Esophagus squamous epithelium (tissue), 5 donors: ENCODE measurements at regions not wholly inside any gene's neighbourhood (a gene's known extent, or its start where the extent isn't known, plus 50 kb on each side); places are given as distances from the start of the nearest gene placed in this dataset.

Source experiments
- DNase-seq: peaks from one replicate; lab custom pipeline; 2025; lab: John Stamatoyannopoulos, UW
- H3K27ac ChIP-seq, 4 donors: fragments of 200-600 bp; sonication (generic); one replicate each; pipeline ENCODE4 v1.5.1; 2016 to 2019; ENCODE audit warnings: mild to moderate bottlenecking in 1 of 4
- H3K27me3 ChIP-seq, 4 donors: fragments of 200-600 bp; sonication (generic); 1 replicate in 3 of 4; 2 replicates in 1 of 4; pipeline versions ENCODE4 v1.5.1 to v1.6.0; 2017 to 2021; ENCODE audit warnings: antibody characterized with exemption in 1 of 4
- H3K36me3 ChIP-seq, 3 donors: fragments of 200-600 bp; sonication (generic); one replicate each; pipeline ENCODE4 v1.5.1; 2016 to 2019
- H3K4me1 ChIP-seq, 3 donors: fragments of 200-600 bp; sonication (generic); one replicate each; pipeline ENCODE4 v1.5.1; 2017 to 2019
- H3K4me3 ChIP-seq, 4 donors: fragments of 200-600 bp; sonication (generic); 1 replicate in 3 of 4; 2 replicates in 1 of 4; pipeline ENCODE4 v1.5.1; 2016 to 2019; ENCODE audit warnings: mild to moderate bottlenecking in 2 of 4, moderate library complexity in 1 of 4
- H3K9me3 ChIP-seq, 3 donors: fragments of 200-600 bp; sonication (generic); one replicate each; pipeline ENCODE4 v1.5.1; 2016 to 2019
- CTCF ChIP-seq, 6 experiments: fragments of 450-650 bp in 4 of 6; fragments of 200-600 bp in 2 of 6; sonication (generic) in 2 of 6; IDR thresholded peaks; one replicate each; pipeline ENCODE4 v1.5.1; 2016 to 2019; ENCODE audit warnings: antibody characterized with exemption in 6 of 6, mild to moderate bottlenecking in 4 of 6, moderate library complexity in 4 of 6
- POLR2A ChIP-seq, 4 donors: fragments of 450-650 bp; IDR thresholded peaks; one replicate each; pipeline ENCODE4 v1.6.1; 2017; ENCODE audit warnings: antibody characterized with exemption in 4 of 4, mild to moderate bottlenecking in 4 of 4, moderate library complexity in 3 of 4
- WGBS, 2 donors: methylation state at CpG; one replicate each; pipeline ENCODE4 v1.1.5; 2018; 5-methylcytosine and 5-hydroxymethylcytosine counted together
- intact Hi-C: fragments of 100-400 bp; cut with DNase I; formaldehyde crosslinking; loops from one replicate; pipeline ENCODE4 v1.15.0; 2022
- donor health status: DM: yes; HTN: yes; CAD: no.

DNA sequence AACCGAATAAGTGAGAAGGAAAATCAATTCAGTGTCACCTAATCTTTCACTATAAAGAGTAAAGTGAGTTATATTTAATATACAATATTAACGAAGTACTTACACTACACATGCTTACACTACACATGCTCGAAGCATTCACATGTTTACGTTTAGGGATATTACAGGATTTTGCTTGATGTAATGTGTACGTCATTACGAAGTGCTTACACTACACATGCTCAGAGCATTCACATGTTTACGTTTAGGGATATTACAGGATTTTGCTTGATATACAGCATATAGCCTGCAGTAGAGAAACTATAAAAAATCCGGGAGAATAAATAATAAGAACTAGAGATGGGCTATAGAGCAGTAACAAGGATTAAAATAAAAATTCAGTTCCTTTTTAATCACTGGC, 538.8 kb upstream of the CXADR start:
- intact Hi-C loops, result no loop called here
- 68 to 71% methylated on average over 8 of the region's 8 CpGs for WGBS, 2 donors
- peaks cover 0 to 32% (median 4%) of the 10 kb centered on the region in 3 donors for H3K4me1 ChIP-seq
- H3K4me3 ChIP-seq, result no peak overlapping the region
- no peaks in the 10 kb centered on the region for H3K9me3 ChIP-seq
- H3K27me3 ChIP-seq, result no peaks in the 10 kb centered on the region
- H3K36me3 ChIP-seq, result no peaks in the 10 kb centered on the region
- no peak overlapping the region for H3K27ac ChIP-seq
- TF ChIP-seq POLR2A (IDR thresholded peaks at IDR 0.05), result no peak
- TF ChIP-seq CTCF (IDR thresholded peaks at IDR 0.05), result no peak
- no peak for DNase-seq

- peak overlapping the region in 3 of 4 donors; percentile 53 to 65 (median 64) for H3K27ac ChIP-seq
- WGBS, 2 donors, result 21 to 23% methylated on average over 2 of the region's 2 CpGs
- TF ChIP-seq CTCF (IDR thresholded peaks at IDR 0.05) (no peak), POLR2A (IDR thresholded peaks at IDR 0.05) (no peak)
- H3K36me3 ChIP-seq, result no peaks in the 10 kb centered on the region
- no peaks in the 10 kb centered on the region for H3K9me3 ChIP-seq
- DNase-seq, result no peak
- H3K4me3 ChIP-seq, result no peak overlapping the region
- intact Hi-C loops, result no loop called here
- no peaks in the 10 kb centered on the region for H3K27me3 ChIP-seq
- H3K4me1 ChIP-seq, result peaks cover 0 to 32% (median 4%) of the 10 kb centered on the region in 3 donors
Measured at GRCh38 chr21:16976193-16976592, 536.6 kb upstream of the CXADR start.

DNA sequence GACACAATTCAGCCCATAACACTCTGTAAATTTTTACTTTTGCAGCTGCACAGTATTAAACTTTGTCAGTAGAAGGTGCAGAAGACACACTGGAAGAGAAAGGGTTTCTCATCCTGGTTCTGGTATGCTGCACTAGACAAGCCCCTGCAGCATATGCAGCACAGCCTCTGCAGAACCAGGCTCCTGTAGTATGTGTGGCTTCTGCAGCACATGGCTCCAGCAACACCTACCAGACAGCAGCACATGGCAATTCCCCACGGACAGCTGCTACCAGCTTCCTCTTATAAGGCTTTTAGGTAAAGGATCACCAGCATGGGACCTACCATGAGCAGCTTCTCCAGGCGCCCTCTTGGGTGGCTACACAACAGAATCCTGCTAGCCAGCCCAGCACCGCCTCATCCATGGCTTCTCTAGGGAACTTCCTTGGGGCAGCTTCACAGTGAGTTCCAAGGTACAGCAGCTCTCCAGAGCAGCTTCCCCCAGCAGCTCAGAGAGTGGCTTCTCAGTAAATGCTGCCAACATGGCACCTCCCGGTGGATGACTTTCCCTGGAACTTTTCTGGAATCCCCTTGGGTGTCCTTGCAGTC, 534.4 kb upstream of the CXADR start:
- 60 to 82% methylated on average over 1 to 4 of the region's 4 CpGs for WGBS, 2 donors
- no peaks in the 10 kb centered on the region for H3K27me3 ChIP-seq

DNA sequence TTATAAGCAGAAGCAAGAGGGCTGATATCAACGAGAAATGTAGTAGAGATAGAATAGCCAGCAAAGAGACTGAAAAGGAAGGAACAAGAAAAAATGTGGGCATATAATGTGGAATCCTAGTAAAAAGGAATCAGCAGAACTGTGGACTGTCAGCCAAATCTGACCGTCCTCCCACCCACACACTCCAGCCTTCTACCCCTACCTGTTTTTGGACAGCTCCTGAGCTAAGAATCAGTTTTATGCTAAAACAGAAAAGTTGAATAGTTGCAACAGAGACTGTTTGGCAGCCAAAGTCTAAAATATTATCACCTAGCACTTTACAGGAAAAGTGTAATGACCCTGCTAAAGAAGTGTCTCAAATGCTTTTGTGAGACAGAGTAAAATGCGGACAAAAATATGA, 533.3 kb upstream of the CXADR start:
- TF ChIP-seq CTCF (IDR thresholded peaks at IDR 0.05) (no peak), POLR2A (IDR thresholded peaks at IDR 0.05) (no peak)
- WGBS, 2 donors, result 73 to 87% methylated on average over 3 of the region's 3 CpGs
- intact Hi-C loops, result no loop called here
- no peaks in the 10 kb centered on the region for H3K36me3 ChIP-seq
- H3K27ac ChIP-seq, result no peak overlapping the region
- no peaks in the 10 kb centered on the region for H3K9me3 ChIP-seq
- no peaks in the 10 kb centered on the region for H3K27me3 ChIP-seq
- no peak for DNase-seq
- no peak overlapping the region for H3K4me3 ChIP-seq
- H3K4me1 ChIP-seq, result peaks cover 0 to 32% (median 4%) of the 10 kb centered on the region in 3 donors

More for the DNA sequence above, 534.4 kb upstream of the CXADR start:
- Histone ChIP-seq H3K27ac (no peak overlapping the region), H3K36me3 (no peaks in the 10 kb centered on the region), H3K9me3 (no peaks in the 10 kb centered on the region), H3K4me1 (peaks cover 0 to 32% (median 4%) of the 10 kb centered on the region in 3 donors), H3K4me3 (no peak overlapping the region)
- no peak for DNase-seq
- no peak for TF ChIP-seq CTCF (IDR thresholded peaks at IDR 0.05)
- no peak for TF ChIP-seq POLR2A (IDR thresholded peaks at IDR 0.05)
- intact Hi-C loops, result no loop called here

- DNase-seq, result no peak
- Histone ChIP-seq H3K36me3 (no peaks in the 10 kb centered on the region), H3K9me3 (no peaks in the 10 kb centered on the region), H3K4me3 (no peak overlapping the region), H3K27ac (no peak overlapping the region), H3K4me1 (peaks cover 0 to 2% (median 0%) of the 10 kb centered on the region in 3 donors), H3K27me3 (no peaks in the 10 kb centered on the region)
- intact Hi-C loops, result no loop called here
- no peak for TF ChIP-seq POLR2A (IDR thresholded peaks at IDR 0.05)
- TF ChIP-seq CTCF (IDR thresholded peaks at IDR 0.05), result no peak
Measured at GRCh38 chr21:16983420-16983819, 529.4 kb upstream of the CXADR start.
